Right lobe of liver (tissue), 6 donors: ENCODE measurements at regions not wholly inside any gene's neighbourhood (a gene's known extent, or its start where the extent isn't known, plus 50 kb on each side); places are given as distances from the start of the nearest gene placed in this dataset.

Experiments used
- ATAC-seq, 4 donors: fragments of 200-7000 bp; cut with Tn5 transposase; one replicate each; pipeline ENCODE4 v1.9.1; 2020; ENCODE audit warnings: mild to moderate bottlenecking in 4 of 4, moderate library complexity in 4 of 4
- DNase-seq, 3 donors: peaks; one replicate each; pipeline ENCODE4 v3.0.0-alpha.2; 2020
- H3K27ac ChIP-seq, 3 donors: fragments of 200-600 bp; one replicate each; pipeline ENCODE4 v1.8.0; 2022
- H3K27me3 ChIP-seq, 2 donors: fragments of 200-600 bp; one replicate each; pipeline ENCODE4 v1.8.0; 2022
- H3K36me3 ChIP-seq, 4 donors: fragments of 200-600 bp; sonication (generic) in 1 of 4; one replicate each; pipeline versions ENCODE4 v1.5.1 to v1.8.0; 2017 to 2022; ENCODE audit warnings: control low read depth in 1 of 4
- H3K4me1 ChIP-seq, 4 donors: fragments of 200-600 bp; sonication (generic) in 1 of 4; one replicate each; pipeline versions ENCODE4 v1.5.1 to v1.8.0; 2017 to 2022; ENCODE audit warnings: control low read depth in 1 of 4
- H3K4me3 ChIP-seq, 3 donors: fragments of 200-600 bp; one replicate each; pipeline ENCODE4 v1.8.0; 2022
- H3K9me3 ChIP-seq, 4 donors: fragments of 200-600 bp; sonication (generic) in 1 of 4; one replicate each; pipeline versions ENCODE4 v1.5.1 to v1.8.0; 2017 to 2022; ENCODE audit warnings: control low read depth in 1 of 4
- CTCF ChIP-seq, 4 donors: fragments of 200-600 bp in 3 of 4; fragments of 450-650 bp in 1 of 4; IDR thresholded peaks; one replicate each; pipeline versions ENCODE4 v1.5.1 to v1.8.0; 2016 to 2022; ENCODE audit warnings: antibody characterized with exemption in 4 of 4, mild to moderate bottlenecking in 2 of 4
- POLR2A ChIP-seq: fragments of 450-650 bp; IDR thresholded peaks from one replicate; pipeline ENCODE4 v1.6.1; 2017; ENCODE audit warnings: antibody characterized with exemption, mild to moderate bottlenecking
- WGBS: methylation state at CpG from one replicate; pipeline ENCODE4 v1.1.6; 2018; ENCODE audit warnings: low coverage, low lambda C conversion rate; ENCODE audit not compliant: insufficient coverage; ENCODE audit errors: missing lambda C conversion rate; 5-methylcytosine and 5-hydroxymethylcytosine counted together
- intact Hi-C, 2 donors: fragments of 100-400 bp; cut with DNase I; formaldehyde crosslinking; loops; one replicate each; pipeline versions ENCODE4 v1.11.2 to v1.14.1; 2022
- donor health status: DM: no; HTN: yes; CAD: no.
- donor health status: DM: no; HTN: no; CAD: no.
- donor health status: DM: no; HTN: no; CAD: no.
- donor health status: DM: no; HTN: yes; CAD: no.
- donor health status: DM: no; HTN: yes; CAD: no.

- H3K36me3 ChIP-seq, result no peaks in the 10 kb centered on the region
- WGBS, result 89% methylated on average over 3 of the region's 8 CpGs
- ATAC-seq (no peak), DNase-seq (peak in 2 of 3 donors; percentile 13 to 28)
- H3K27ac ChIP-seq, result no peak overlapping the region
- no peak for TF ChIP-seq POLR2A
- TF ChIP-seq CTCF (IDR thresholded peaks at IDR 0.05), result no peak
- no peak overlapping the region for H3K4me3 ChIP-seq
- no peaks in the 10 kb centered on the region for H3K4me1 ChIP-seq
- H3K27me3 ChIP-seq, result no peaks in the 10 kb centered on the region
- no peaks in the 10 kb centered on the region for H3K9me3 ChIP-seq
- intact Hi-C loops, result no loop called here
Measured at GRCh38 chr22:47392729-47393128, 630.3 kb downstream of the TBC1D22A start.

GRCh38 chr22:47392054-47392347, 629.6 kb downstream of the TBC1D22A start:
- no peaks in the 10 kb centered on the region for H3K9me3 ChIP-seq
- H3K27me3 ChIP-seq, result no peaks in the 10 kb centered on the region
- TF ChIP-seq CTCF (IDR thresholded peaks at IDR 0.05) (no peak), POLR2A (no peak)
- 68% methylated on average over 10 of the region's 11 CpGs for WGBS
- no peak overlapping the region for H3K4me3 ChIP-seq
- DNase-seq, result no peak
- ATAC-seq, result no peak
- no peaks in the 10 kb centered on the region for H3K36me3 ChIP-seq
- intact Hi-C loops, result no loop called here
- no peaks in the 10 kb centered on the region for H3K4me1 ChIP-seq
- H3K27ac ChIP-seq, result no peak overlapping the region

GRCh38 chr22:47391169-47392053, 629.0 kb downstream of the TBC1D22A start:
- TF ChIP-seq POLR2A (no peak), CTCF (IDR thresholded peaks at IDR 0.05) (no peak)
- no peaks in the 10 kb centered on the region for H3K27me3 ChIP-seq
- no peaks in the 10 kb centered on the region for H3K4me1 ChIP-seq
- DNase-seq (peak in 2 of 3 donors; percentile 6 to 35), ATAC-seq (no peak)
- H3K4me3 ChIP-seq, result no peak overlapping the region
- no peak overlapping the region for H3K27ac ChIP-seq
- no peaks in the 10 kb centered on the region for H3K36me3 ChIP-seq
- WGBS, result 33% methylated on average over 1 of the region's 23 CpGs
- intact Hi-C loops, result no loop called here
- H3K9me3 ChIP-seq, result no peaks in the 10 kb centered on the region

- no peaks in the 10 kb centered on the region for H3K4me1 ChIP-seq
- no peaks in the 10 kb centered on the region for H3K9me3 ChIP-seq
- WGBS, result 74% methylated on average over 13 of the region's 44 CpGs
- intact Hi-C loops, result no loop called here
- ATAC-seq (no peak), DNase-seq (peak in 1 of 3 donors; percentile 45)
- H3K4me3 ChIP-seq, result no peak overlapping the region
- no peak overlapping the region for H3K27ac ChIP-seq
- no peaks in the 10 kb centered on the region for H3K36me3 ChIP-seq
- no peaks in the 10 kb centered on the region for H3K27me3 ChIP-seq
- TF ChIP-seq CTCF (IDR thresholded peaks at IDR 0.05) (no peak), POLR2A (no peak)
Measured at GRCh38 chr22:47390026-47390970, 627.8 kb downstream of the TBC1D22A start.
